B cell (primary cell): ENCODE measurements at regions not wholly inside any gene's neighbourhood (a gene's known extent, or its start where the extent isn't known, plus 50 kb on each side); places are given as distances from the start of the nearest gene placed in this dataset.

Experiments used
- ATAC-seq: fragments of 200-7000 bp; cut with Tn5 transposase; one replicate; pipeline ENCODE4 v1.10.0; 2021; ENCODE audit warnings: low read depth, mild to moderate bottlenecking, moderate number of reproducible peaks, moderate library complexity
- CTCF ChIA-PET: fragments of 350-600 bp; sonication (Branson Sonifier 250); formaldehyde crosslinking; loops from one replicate; lab custom pipeline; 2021; ENCODE audit warnings: antibody characterized with exemption, inconsistent platforms; lab: Charles Lee
- POLR2A ChIA-PET: fragments of 350-600 bp; sonication (Branson Sonifier 250); formaldehyde crosslinking; loops from one replicate; lab custom pipeline; 2021; ENCODE audit warnings: antibody characterized with exemption; lab: Charles Lee
- DNase-seq: peaks from one replicate; pipeline ENCODE4 v3.0.0; 2013
- H2AFZ ChIP-seq: 2 replicates; pipeline ENCODE4 v1.6.1; 2012; ENCODE audit warnings: mild to moderate bottlenecking, low read depth, low read length; ENCODE audit not compliant: insufficient read depth, poor library complexity, severe bottlenecking
- H3K27ac ChIP-seq, 2 donors: 1 replicate in 1 of 2; 2 replicates in 1 of 2; pipeline ENCODE4 v1.5.1; 2012 to 2013; ENCODE audit warnings: low read length in 2 of 2, mild to moderate bottlenecking in 2 of 2, moderate library complexity in 1 of 2
- H3K27me3 ChIP-seq, 4 experiments: fragments of 200-600 bp in 1 of 4; sonication (generic) in 1 of 4; replicated peaks in 1 of 4; 1 replicate in 2 of 4; 2 replicates in 2 of 4; pipeline versions ENCODE4 v1.6.1 to v1.7.0; 2013 to 2016; ENCODE audit warnings: low read length in 3 of 4, mild to moderate bottlenecking in 2 of 4, mixed read lengths in 1 of 4, moderate library complexity in 1 of 4; ENCODE audit not compliant: insufficient read depth in 4 of 4, control insufficient read depth in 3 of 4; ENCODE audit errors: control extremely low read depth in 1 of 4
- H3K36me3 ChIP-seq, 2 experiments: replicated peaks in 1 of 2; 1 replicate in 1 of 2; 2 replicates in 1 of 2; pipeline versions ENCODE4 v1.6.1 to v1.7.1; 2013; ENCODE audit warnings: low read length in 1 of 2; ENCODE audit not compliant: insufficient read depth in 2 of 2, control insufficient read depth in 1 of 2; ENCODE audit errors: control extremely low read depth in 1 of 2, extremely low read depth in 1 of 2
- H3K4me1 ChIP-seq, 2 donors: fragments of 200-600 bp in 1 of 2; sonication (generic) in 1 of 2; 1 replicate in 1 of 2; 2 replicates in 1 of 2; pipeline versions ENCODE4 v1.5.1 to v1.6.1; 2013 to 2017; ENCODE audit warnings: low read length in 2 of 2; ENCODE audit not compliant: control insufficient read depth in 2 of 2, insufficient read depth in 2 of 2
- H3K4me2 ChIP-seq: replicated peaks from 2 replicates; pipeline ENCODE3; 2012; ENCODE audit warnings: mild to moderate bottlenecking, low read depth, low read length; ENCODE audit not compliant: poor library complexity, severe bottlenecking
- H3K4me3 ChIP-seq, 5 experiments: fragments of 200-600 bp in 1 of 5; sonication (generic) in 1 of 5; 1 replicate in 3 of 5; 2 replicates in 2 of 5; pipeline versions ENCODE4 v1.5.1 to v1.7.0; 2011 to 2016; ENCODE audit warnings: low read length in 4 of 5, mild to moderate bottlenecking in 4 of 5, low read depth in 2 of 5, control low read depth in 1 of 5, moderate library complexity in 1 of 5; ENCODE audit not compliant: insufficient read depth in 1 of 5; ENCODE audit errors: control extremely low read depth in 1 of 5, extremely low read depth in 1 of 5
- H3K79me2 ChIP-seq: fragments of 200-600 bp; sonication (generic); one replicate; pipeline ENCODE4 v1.6.0; 2016; ENCODE audit warnings: low read length; ENCODE audit not compliant: control insufficient read depth, insufficient read depth
- H3K9ac ChIP-seq: fragments of 200-600 bp; sonication (generic); 2 replicates; pipeline ENCODE4 v1.6.1; 2017; ENCODE audit warnings: mild to moderate bottlenecking, low read length, moderate library complexity
- H3K9me3 ChIP-seq, 3 donors: one replicate each; pipeline versions ENCODE4 v1.6.1 to v1.7.1; 2013; ENCODE audit warnings: low read length in 2 of 3; ENCODE audit not compliant: control insufficient read depth in 2 of 3, insufficient read depth in 1 of 3; ENCODE audit errors: control extremely low read depth in 1 of 3
- H4K20me1 ChIP-seq: 2 replicates; pipeline ENCODE4 v1.6.0; 2012; ENCODE audit warnings: mild to moderate bottlenecking, low read length; ENCODE audit not compliant: insufficient read depth, control insufficient read depth, poor library complexity, severe bottlenecking
- H3K27ac Mint-ChIP-seq: one replicate; pipeline ENCODE4 v1.8.0; 2021; ENCODE audit warnings: mixed read lengths
- H3K27me3 Mint-ChIP-seq: one replicate; pipeline ENCODE4 v1.8.0; 2021; ENCODE audit warnings: mixed read lengths
- H3K4me1 Mint-ChIP-seq: one replicate; pipeline ENCODE4 v1.8.0; 2021; ENCODE audit warnings: mixed read lengths
- H3K4me3 Mint-ChIP-seq: one replicate; pipeline ENCODE4 v1.8.0; 2021; ENCODE audit warnings: mixed read lengths
- H3K9me3 Mint-ChIP-seq: one replicate; pipeline ENCODE4 v1.8.0; 2022; ENCODE audit warnings: mixed read lengths; ENCODE audit not compliant: insufficient read depth
- EZH2 ChIP-seq: IDR thresholded peaks from 2 replicates; pipeline ENCODE4 v1.6.1; 2012; ENCODE audit warnings: borderline replicate concordance, low read depth, mild to moderate bottlenecking, moderate library complexity, low read length; ENCODE audit not compliant: insufficient read depth, poor library complexity, severe bottlenecking
- WGBS: methylation state at CpG from one replicate; pipeline ENCODE4 v1.1.5; 2013; ENCODE audit warnings: missing lambda C conversion rate; ENCODE audit not compliant: insufficient coverage; 5-methylcytosine and 5-hydroxymethylcytosine counted together
- intact Hi-C: fragments of 100-400 bp; cut with micrococcal nuclease; formaldehyde crosslinking; loops from one replicate; pipeline ENCODE4 v1.10.0; 2022
- TF ChIP-seq, protein P1 (sequence below): fragments of 200-600 bp; IDR thresholded peaks from one replicate; pipeline ENCODE4 v1.8.0; 2022; ENCODE audit warnings: antibody characterized with exemption, mild to moderate bottlenecking

DNA sequence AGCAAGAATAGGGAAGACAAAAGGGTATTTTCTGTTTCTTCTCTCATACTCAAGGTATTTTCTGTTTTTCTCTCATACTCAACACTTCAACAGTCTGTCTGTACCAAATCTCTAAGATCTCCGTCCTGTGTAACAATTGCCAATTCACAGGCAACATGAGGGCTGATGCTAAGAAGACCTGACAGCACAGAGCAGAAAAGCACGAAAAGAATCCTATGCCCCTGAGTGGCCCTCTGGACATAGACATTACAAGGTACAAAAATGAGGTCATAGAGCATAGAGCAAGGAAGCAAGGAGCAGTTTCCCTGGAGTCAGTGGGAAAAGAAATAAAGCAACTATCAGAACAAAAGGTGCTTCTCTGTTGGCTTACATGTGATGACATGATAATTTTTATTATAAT, 1612.6 kb upstream of the CELF4 start:
- H3K27me3 Mint-ChIP-seq, result no peaks in the 10 kb centered on the region
- CTCF ChIA-PET, result no interaction called here
- no peaks in the 10 kb centered on the region for H3K79me2 ChIP-seq
- POLR2A ChIA-PET, result no interaction called here
- no peaks in the 10 kb centered on the region for H3K9me3 ChIP-seq
- TF ChIP-seq EZH2, result no peak
- TF ChIP-seq, protein P1, sequence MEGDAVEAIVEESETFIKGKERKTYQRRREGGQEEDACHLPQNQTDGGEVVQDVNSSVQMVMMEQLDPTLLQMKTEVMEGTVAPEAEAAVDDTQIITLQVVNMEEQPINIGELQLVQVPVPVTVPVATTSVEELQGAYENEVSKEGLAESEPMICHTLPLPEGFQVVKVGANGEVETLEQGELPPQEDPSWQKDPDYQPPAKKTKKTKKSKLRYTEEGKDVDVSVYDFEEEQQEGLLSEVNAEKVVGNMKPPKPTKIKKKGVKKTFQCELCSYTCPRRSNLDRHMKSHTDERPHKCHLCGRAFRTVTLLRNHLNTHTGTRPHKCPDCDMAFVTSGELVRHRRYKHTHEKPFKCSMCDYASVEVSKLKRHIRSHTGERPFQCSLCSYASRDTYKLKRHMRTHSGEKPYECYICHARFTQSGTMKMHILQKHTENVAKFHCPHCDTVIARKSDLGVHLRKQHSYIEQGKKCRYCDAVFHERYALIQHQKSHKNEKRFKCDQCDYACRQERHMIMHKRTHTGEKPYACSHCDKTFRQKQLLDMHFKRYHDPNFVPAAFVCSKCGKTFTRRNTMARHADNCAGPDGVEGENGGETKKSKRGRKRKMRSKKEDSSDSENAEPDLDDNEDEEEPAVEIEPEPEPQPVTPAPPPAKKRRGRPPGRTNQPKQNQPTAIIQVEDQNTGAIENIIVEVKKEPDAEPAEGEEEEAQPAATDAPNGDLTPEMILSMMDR, result no peak
- H3K4me3 ChIP-seq, result no peak overlapping the region
- no peaks in the 10 kb centered on the region for H3K27me3 ChIP-seq
- DNase-seq, result no peak
- H3K9me3 Mint-ChIP-seq, result peaks cover 3% of the 10 kb centered on the region
- no peaks in the 10 kb centered on the region for H3K4me1 ChIP-seq
- 75% methylated on average over 2 of the region's 2 CpGs for WGBS
- intact Hi-C loops, result no loop called here
- H3K36me3 ChIP-seq, result no peaks in the 10 kb centered on the region
- no peaks in the 10 kb centered on the region for H3K4me1 Mint-ChIP-seq
- ATAC-seq, result no peak
- H2AFZ ChIP-seq, result no peak overlapping the region
- H3K27ac Mint-ChIP-seq, result no peak overlapping the region
- H4K20me1 ChIP-seq, result no peaks in the 10 kb centered on the region
- no peak overlapping the region for H3K9ac ChIP-seq
- no peak overlapping the region for H3K27ac ChIP-seq
- H3K4me3 Mint-ChIP-seq, result no peak overlapping the region
- no peak overlapping the region for H3K4me2 ChIP-seq

DNA sequence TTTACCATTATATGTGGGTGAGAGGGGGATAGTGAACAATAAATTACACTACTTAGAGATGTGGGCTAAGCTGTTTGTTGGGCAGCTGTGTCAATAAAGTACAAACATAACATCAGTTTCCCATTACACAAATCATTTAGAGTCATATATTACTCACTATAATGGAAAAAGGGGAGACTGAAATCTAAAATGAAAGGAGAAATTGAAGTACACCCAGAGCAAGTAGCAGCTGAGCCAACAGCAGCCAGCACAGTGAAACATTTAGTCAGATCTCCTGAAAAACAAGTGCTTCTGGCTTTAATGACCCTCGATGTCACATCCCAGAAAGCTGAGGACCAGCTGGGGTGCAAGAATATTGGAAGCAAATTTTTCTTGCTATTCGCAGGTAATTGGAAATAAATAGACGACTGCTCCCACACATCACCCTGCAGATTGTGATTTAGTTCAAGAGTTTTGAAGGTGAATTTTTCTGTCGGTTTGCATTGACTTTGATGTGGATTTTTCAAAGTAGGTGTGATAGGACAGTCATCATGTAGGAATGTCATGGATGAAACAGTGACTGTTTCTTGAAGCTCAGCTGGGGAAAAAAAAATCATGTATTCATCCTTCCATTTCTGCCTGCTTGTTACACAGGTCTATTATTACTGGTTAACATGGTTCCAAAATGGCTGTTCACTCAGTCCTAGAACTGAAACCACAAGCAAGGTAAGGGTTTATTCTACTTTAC, 1607.3 kb upstream of the CELF4 start:
- no peak for TF ChIP-seq EZH2
- TF ChIP-seq, protein P1, result no peak
- intact Hi-C loops, result no loop called here
- Histone ChIP-seq H3K4me2 (no peak overlapping the region), H3K27me3 (no peaks in the 10 kb centered on the region), H3K36me3 (no peaks in the 10 kb centered on the region), H3K9me3 (no peaks in the 10 kb centered on the region), H4K20me1 (no peaks in the 10 kb centered on the region), H3K9ac (no peak overlapping the region), H3K4me1 (no peaks in the 10 kb centered on the region), H3K79me2 (no peaks in the 10 kb centered on the region), H3K4me3 (no peak overlapping the region), H3K27ac (no peak overlapping the region), H2AFZ (no peak overlapping the region)
- 83% methylated on average over 1 of the region's 4 CpGs for WGBS
- POLR2A ChIA-PET, result no interaction called here
- no peaks in the 10 kb centered on the region for H3K9me3 Mint-ChIP-seq
- H3K4me1 Mint-ChIP-seq, result no peaks in the 10 kb centered on the region
- H3K27me3 Mint-ChIP-seq, result no peaks in the 10 kb centered on the region
- no peak for DNase-seq
- CTCF ChIA-PET, result no interaction called here
- no peak for ATAC-seq
- H3K27ac Mint-ChIP-seq, result no peak overlapping the region
- H3K4me3 Mint-ChIP-seq, result no peak overlapping the region
